Neural progenitor cell (in vitro differentiated cells): ENCODE measurements at regions not wholly inside any gene's neighbourhood (a gene's known extent, or its start where the extent isn't known, plus 50 kb on each side); places are given as distances from the start of the nearest gene placed in this dataset.

Experiments used
- DNase-seq: peaks from one replicate; pipeline ENCODE4 v3.0.0-alpha.2; 2016; ENCODE audit warnings: low spot score
- H2AFZ ChIP-seq: fragments of 200-600 bp; sonication (generic); replicated peaks from 2 replicates; pipeline ENCODE4 v1.6.1; 2016; ENCODE audit warnings: antibody characterized with exemption
- H3F3A ChIP-seq: fragments of 200-600 bp; sonication (generic); 2 replicates; pipeline ENCODE4 v1.6.1; 2016; ENCODE audit warnings: antibody characterized with exemption, low read depth
- H3K27ac ChIP-seq: fragments of 200-600 bp; sonication (generic); 2 replicates; pipeline ENCODE4 v1.5.1; 2016; ENCODE audit warnings: mild to moderate bottlenecking
- H3K27me3 ChIP-seq: fragments of 200-600 bp; sonication (generic); 2 replicates; pipeline ENCODE4 v1.6.1; 2016; ENCODE audit warnings: mild to moderate bottlenecking, moderate library complexity
- H3K36me3 ChIP-seq: fragments of 200-600 bp; sonication (generic); 2 replicates; pipeline ENCODE4 v1.5.1; 2016
- H3K4me1 ChIP-seq: fragments of 200-600 bp; sonication (generic); 2 replicates; pipeline ENCODE4 v1.6.1; 2016; ENCODE audit warnings: mixed run types
- H3K4me2 ChIP-seq: fragments of 200-600 bp; sonication (generic); 2 replicates; pipeline ENCODE4 v1.6.1; 2016
- H3K4me3 ChIP-seq: fragments of 200-600 bp; sonication (generic); 2 replicates; pipeline ENCODE4 v1.5.1; 2016
- H3K79me2 ChIP-seq: fragments of 200-600 bp; sonication (generic); 2 replicates; pipeline ENCODE4 v1.6.1; 2016; ENCODE audit warnings: low read depth
- H3K9ac ChIP-seq: fragments of 200-600 bp; sonication (generic); 2 replicates; pipeline ENCODE4 v1.6.1; 2016
- H3K9me3 ChIP-seq: fragments of 200-600 bp; sonication (generic); 2 replicates; pipeline ENCODE4 v1.5.1; 2016; ENCODE audit warnings: low read depth
- H4K20me1 ChIP-seq: fragments of 200-600 bp; sonication (generic); 2 replicates; pipeline ENCODE4 v1.6.1; 2016; ENCODE audit warnings: low read depth
- H3K27ac Mint-ChIP-seq: 3 replicates; pipeline ENCODE4 v1.8.0; 2021; ENCODE audit warnings: mixed read lengths
- H3K27me3 Mint-ChIP-seq: 2 replicates; pipeline ENCODE4 v1.8.0; 2022; ENCODE audit warnings: low read depth, mild to moderate bottlenecking, inconsistent platforms, moderate library complexity, mixed read lengths; ENCODE audit not compliant: insufficient read depth
- H3K36me3 Mint-ChIP-seq: 3 replicates; pipeline ENCODE4 v1.8.0; 2021; ENCODE audit warnings: mixed read lengths
- H3K4me1 Mint-ChIP-seq: 3 replicates; pipeline ENCODE4 v1.8.0; 2021; ENCODE audit warnings: mixed read lengths
- H3K4me3 Mint-ChIP-seq: 3 replicates; pipeline ENCODE4 v1.8.0; 2021; ENCODE audit warnings: mild to moderate bottlenecking, moderate library complexity, mixed read lengths
- H3K9me3 Mint-ChIP-seq: 3 replicates; pipeline ENCODE4 v1.8.0; 2020; ENCODE audit warnings: mixed read lengths
- EZH2 ChIP-seq: fragments of 200-600 bp; sonication (generic); IDR thresholded peaks from 2 replicates; pipeline ENCODE4 v1.6.1; 2017; ENCODE audit warnings: antibody characterized with exemption, mild to moderate bottlenecking, moderate library complexity
- EZH2phosphoT487 ChIP-seq: fragments of 200-600 bp; sonication (generic); IDR thresholded peaks from 2 replicates; pipeline ENCODE4 v1.6.1; 2017; ENCODE audit warnings: antibody characterized with exemption
- TF ChIP-seq, protein P1 (sequence below): fragments of 200-600 bp; sonication (generic); IDR thresholded peaks from 2 replicates; pipeline ENCODE4 v1.5.1; 2017; ENCODE audit warnings: antibody characterized with exemption, mild to moderate bottlenecking

DNA sequence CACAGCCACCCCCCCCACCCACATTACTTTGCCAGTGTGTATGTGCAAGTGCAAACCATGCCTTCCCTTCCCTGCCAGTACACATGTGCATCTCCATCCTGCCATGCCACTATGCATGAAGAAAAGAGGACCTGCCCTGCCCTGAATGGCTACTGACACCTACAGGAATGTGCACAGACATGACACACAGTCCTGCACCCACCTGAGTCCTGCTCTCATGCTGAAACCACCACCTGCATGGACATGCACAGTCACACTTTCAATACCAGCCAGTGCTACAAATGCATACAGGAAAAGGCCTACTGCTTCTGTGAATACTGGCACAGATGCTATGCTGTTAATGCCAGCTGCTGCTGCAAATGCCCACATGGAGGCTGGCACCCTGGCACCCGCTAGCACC is 334.4 kb upstream of the DLGAP1 start:
- Histone ChIP-seq H3F3A (no peaks in the 10 kb centered on the region), H3K9me3 (no peaks in the 10 kb centered on the region), H3K79me2 (no peaks in the 10 kb centered on the region), H3K27ac (no peak overlapping the region), H3K4me3 (no peak overlapping the region), H3K9ac (no peak overlapping the region), H3K4me2 (no peak overlapping the region), H3K4me1 (no peaks in the 10 kb centered on the region), H3K36me3 (no peaks in the 10 kb centered on the region), H2AFZ (no peak overlapping the region), H3K27me3 (no peaks in the 10 kb centered on the region), H4K20me1 (no peaks in the 10 kb centered on the region)
- Mint-ChIP-seq H3K4me3 (no peak overlapping the region), H3K27me3 (no peaks in the 10 kb centered on the region), H3K9me3 (peaks cover 8% of the 10 kb centered on the region), H3K36me3 (no peaks in the 10 kb centered on the region), H3K27ac (no peak overlapping the region), H3K4me1 (no peaks in the 10 kb centered on the region)
- no peak for DNase-seq
- TF ChIP-seq, protein P1, sequence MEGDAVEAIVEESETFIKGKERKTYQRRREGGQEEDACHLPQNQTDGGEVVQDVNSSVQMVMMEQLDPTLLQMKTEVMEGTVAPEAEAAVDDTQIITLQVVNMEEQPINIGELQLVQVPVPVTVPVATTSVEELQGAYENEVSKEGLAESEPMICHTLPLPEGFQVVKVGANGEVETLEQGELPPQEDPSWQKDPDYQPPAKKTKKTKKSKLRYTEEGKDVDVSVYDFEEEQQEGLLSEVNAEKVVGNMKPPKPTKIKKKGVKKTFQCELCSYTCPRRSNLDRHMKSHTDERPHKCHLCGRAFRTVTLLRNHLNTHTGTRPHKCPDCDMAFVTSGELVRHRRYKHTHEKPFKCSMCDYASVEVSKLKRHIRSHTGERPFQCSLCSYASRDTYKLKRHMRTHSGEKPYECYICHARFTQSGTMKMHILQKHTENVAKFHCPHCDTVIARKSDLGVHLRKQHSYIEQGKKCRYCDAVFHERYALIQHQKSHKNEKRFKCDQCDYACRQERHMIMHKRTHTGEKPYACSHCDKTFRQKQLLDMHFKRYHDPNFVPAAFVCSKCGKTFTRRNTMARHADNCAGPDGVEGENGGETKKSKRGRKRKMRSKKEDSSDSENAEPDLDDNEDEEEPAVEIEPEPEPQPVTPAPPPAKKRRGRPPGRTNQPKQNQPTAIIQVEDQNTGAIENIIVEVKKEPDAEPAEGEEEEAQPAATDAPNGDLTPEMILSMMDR = no peak
- TF ChIP-seq EZH2phosphoT487 (no peak), EZH2 (no peak)

DNA sequence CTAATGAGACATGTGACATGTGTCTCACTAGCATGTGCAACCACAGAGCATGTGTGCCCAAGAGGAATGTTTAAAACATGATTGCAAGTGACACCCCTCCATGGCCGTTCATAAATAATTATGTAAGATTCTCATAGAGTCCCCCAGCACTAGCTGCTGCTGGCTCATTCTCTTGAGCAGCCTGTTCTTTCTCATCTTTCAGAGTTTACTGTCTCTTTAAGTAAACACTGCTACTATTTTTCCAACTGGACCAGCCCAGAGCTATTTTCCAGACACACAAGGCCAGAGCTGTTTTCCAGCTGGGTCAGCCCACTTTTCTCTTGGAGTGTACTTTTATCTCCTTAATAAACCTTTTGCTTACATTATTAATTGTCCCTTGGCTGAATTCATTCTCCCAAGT is 326.8 kb upstream of the DLGAP1 start:
- H3K79me2 ChIP-seq = no peaks in the 10 kb centered on the region
- no peak overlapping the region for H2AFZ ChIP-seq
- TF ChIP-seq, protein P1 = no peak
- TF ChIP-seq EZH2 (no peak), EZH2phosphoT487 (no peak)
- H3K4me2 ChIP-seq = no peak overlapping the region
- no peaks in the 10 kb centered on the region for H3K4me1 ChIP-seq
- peaks cover 2% of the 10 kb centered on the region for H3K27me3 Mint-ChIP-seq
- no peaks in the 10 kb centered on the region for H3K36me3 ChIP-seq
- no peaks in the 10 kb centered on the region for H3F3A ChIP-seq
- H4K20me1 ChIP-seq = no peaks in the 10 kb centered on the region
- H3K9ac ChIP-seq = no peak overlapping the region
- H3K27me3 ChIP-seq = no peaks in the 10 kb centered on the region
- H3K4me3 ChIP-seq = no peak overlapping the region
- no peak for DNase-seq
- peaks cover 7% of the 10 kb centered on the region for H3K9me3 Mint-ChIP-seq
- no peaks in the 10 kb centered on the region for H3K9me3 ChIP-seq
- H3K4me1 Mint-ChIP-seq = no peaks in the 10 kb centered on the region
- H3K27ac ChIP-seq = no peak overlapping the region
- H3K4me3 Mint-ChIP-seq = no peak overlapping the region
- H3K36me3 Mint-ChIP-seq = no peaks in the 10 kb centered on the region
- no peak overlapping the region for H3K27ac Mint-ChIP-seq

DNA sequence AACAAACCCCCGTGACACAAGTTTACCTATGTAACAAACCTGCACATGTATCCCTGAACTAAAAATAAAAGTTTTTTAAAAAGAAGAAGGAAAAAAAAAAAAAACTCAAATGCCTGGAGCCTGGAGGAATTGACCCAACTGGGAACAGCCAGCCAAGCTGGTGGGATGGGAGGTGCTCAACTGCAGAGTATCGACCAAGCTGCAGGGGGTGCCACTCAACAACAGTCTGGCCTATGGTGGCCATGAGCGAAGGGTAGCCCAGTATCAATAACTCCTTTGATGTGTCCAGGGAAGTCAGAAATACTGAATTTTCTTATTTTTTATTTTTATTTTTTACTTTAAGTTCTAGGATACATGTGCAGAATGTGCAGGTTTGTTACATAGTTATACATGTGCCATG is 310.3 kb upstream of the DLGAP1 start:
- Histone ChIP-seq H3K79me2 (no peaks in the 10 kb centered on the region), H3K4me3 (no peak overlapping the region), H3K9me3 (no peaks in the 10 kb centered on the region), H4K20me1 (no peaks in the 10 kb centered on the region), H3K27ac (no peak overlapping the region), H3K9ac (no peak overlapping the region), H3K36me3 (no peaks in the 10 kb centered on the region), H3F3A (no peaks in the 10 kb centered on the region), H2AFZ (no peak overlapping the region), H3K4me2 (no peak overlapping the region), H3K4me1 (peaks cover 3% of the 10 kb centered on the region), H3K27me3 (no peaks in the 10 kb centered on the region)
- Mint-ChIP-seq H3K4me1 (no peaks in the 10 kb centered on the region), H3K27me3 (peaks cover 7% of the 10 kb centered on the region), H3K4me3 (no peak overlapping the region), H3K9me3 (no peaks in the 10 kb centered on the region), H3K27ac (no peak overlapping the region), H3K36me3 (no peaks in the 10 kb centered on the region)
- TF ChIP-seq, protein P1 = no peak
- no peak for TF ChIP-seq EZH2
- no peak for TF ChIP-seq EZH2phosphoT487
- no peak for DNase-seq
